ENCODE measurements at regions not wholly inside any gene's neighbourhood (a gene's known extent, or its start where the extent isn't known, plus 50 kb on each side); places are given as distances from the start of the nearest gene placed in this dataset.

GRCh38 chr11:87437844-87438223 is 400.1 kb downstream of the TMEM135 start:
- no peaks in the 10 kb centered on the region for H3K36me3 Mint-ChIP-seq (ENCODE audit: insufficient read depth in 1 of 3, low read depth in 3 of 3)
- H3K9me3 Mint-ChIP-seq = no peaks in the 10 kb centered on the region
- H3K4me1 ChIP-seq (ENCODE audit: insufficient read depth, low read length) = no peaks in the 10 kb centered on the region
- H3K23me2 ChIP-seq (ENCODE audit: insufficient read length, low read depth, low read length, poor library complexity, severe bottlenecking) = no peaks in the 10 kb centered on the region
- no peak overlapping the region for H3K14ac ChIP-seq (ENCODE audit: insufficient read depth, low read length)
- H3K27me3 Mint-ChIP-seq (ENCODE audit: low read depth) = no peaks in the 10 kb centered on the region
- no peaks in the 10 kb centered on the region for H3K9me3 ChIP-seq (ENCODE audit: control insufficient read depth, low read depth, low read length)
- H3K79me2 ChIP-seq (ENCODE audit: insufficient read depth, low read length) = no peaks in the 10 kb centered on the region
- no peak overlapping the region for H3K4ac ChIP-seq (ENCODE audit: low read depth, low read length)
- H2BK12ac ChIP-seq (ENCODE audit: insufficient read length, low read depth, low read length) = no peak overlapping the region
- H3K4me2 ChIP-seq (ENCODE audit: insufficient read depth, insufficient read length, low read length) = no peak overlapping the region
- H2AFZ ChIP-seq (ENCODE audit: low read length) = no peak overlapping the region
- DNase-seq = no peak
- H3K18ac ChIP-seq (ENCODE audit: insufficient read length, low read depth, low read length) = no peak overlapping the region
- no peak overlapping the region for H3K56ac ChIP-seq (ENCODE audit: insufficient read length, low read depth, low read length)
- no peak overlapping the region for H4K5ac ChIP-seq (ENCODE audit: insufficient read length, low read depth, low read length)
- no peak overlapping the region for H4K91ac ChIP-seq (ENCODE audit: insufficient read length, low read depth, low read length)
- no peak overlapping the region for H3K23ac ChIP-seq (ENCODE audit: insufficient read length, low read depth, low read length)
- H3K4me1 Mint-ChIP-seq = no peaks in the 10 kb centered on the region
- TF ChIP-seq, protein P1, sequence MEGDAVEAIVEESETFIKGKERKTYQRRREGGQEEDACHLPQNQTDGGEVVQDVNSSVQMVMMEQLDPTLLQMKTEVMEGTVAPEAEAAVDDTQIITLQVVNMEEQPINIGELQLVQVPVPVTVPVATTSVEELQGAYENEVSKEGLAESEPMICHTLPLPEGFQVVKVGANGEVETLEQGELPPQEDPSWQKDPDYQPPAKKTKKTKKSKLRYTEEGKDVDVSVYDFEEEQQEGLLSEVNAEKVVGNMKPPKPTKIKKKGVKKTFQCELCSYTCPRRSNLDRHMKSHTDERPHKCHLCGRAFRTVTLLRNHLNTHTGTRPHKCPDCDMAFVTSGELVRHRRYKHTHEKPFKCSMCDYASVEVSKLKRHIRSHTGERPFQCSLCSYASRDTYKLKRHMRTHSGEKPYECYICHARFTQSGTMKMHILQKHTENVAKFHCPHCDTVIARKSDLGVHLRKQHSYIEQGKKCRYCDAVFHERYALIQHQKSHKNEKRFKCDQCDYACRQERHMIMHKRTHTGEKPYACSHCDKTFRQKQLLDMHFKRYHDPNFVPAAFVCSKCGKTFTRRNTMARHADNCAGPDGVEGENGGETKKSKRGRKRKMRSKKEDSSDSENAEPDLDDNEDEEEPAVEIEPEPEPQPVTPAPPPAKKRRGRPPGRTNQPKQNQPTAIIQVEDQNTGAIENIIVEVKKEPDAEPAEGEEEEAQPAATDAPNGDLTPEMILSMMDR (conservative IDR thresholded peaks at IDR 0.05) = no peak
- H2BK5ac ChIP-seq (ENCODE audit: insufficient read length, low read length) = no peak overlapping the region
- H3K27ac Mint-ChIP-seq = no peak overlapping the region
- H2AK5ac ChIP-seq (ENCODE audit: insufficient read length, low read length) = no peak overlapping the region
- no peaks in the 10 kb centered on the region for H3K27me3 ChIP-seq (ENCODE audit: insufficient read depth, low read length)
- H3K27ac ChIP-seq (ENCODE audit: insufficient read length, low read depth, low read length) = no peak overlapping the region
- no peak overlapping the region for H2BK15ac ChIP-seq (ENCODE audit: low read depth, low read length)
- H3T11ph ChIP-seq (ENCODE audit: low read length) = no peak overlapping the region
- H4K20me1 ChIP-seq (ENCODE audit: control insufficient read depth, insufficient read depth, insufficient read length) = no peaks in the 10 kb centered on the region
- H3K4me3 Mint-ChIP-seq = no peak overlapping the region
- H2BK120ac ChIP-seq (ENCODE audit: low read depth, low read length, poor library complexity, severe bottlenecking) = no peak overlapping the region
- no peak overlapping the region for H3K9ac ChIP-seq (ENCODE audit: extremely low read depth, insufficient read length, low read length)
- no peak overlapping the region for H2BK20ac ChIP-seq (ENCODE audit: low read depth, low read length, poor library complexity, severe bottlenecking)
- no peak overlapping the region for H4K8ac ChIP-seq (replicated peaks; ENCODE audit: insufficient read length, low read depth, low read length)
- no peaks in the 10 kb centered on the region for H3K79me1 ChIP-seq (ENCODE audit: insufficient read depth, low read depth, low read length, poor library complexity, severe bottlenecking)

Data from H9 (cell line).